K562 (cell line): ENCODE measurements at regions not wholly inside any gene's neighbourhood (a gene's known extent, or its start where the extent isn't known, plus 50 kb on each side); places are given as distances from the start of the nearest gene placed in this dataset.

Source experiments
- ARHGAP35 ChIP-seq: fragments of 450-650 bp; IDR thresholded peaks from 2 replicates; pipeline ENCODE4 v1.6.1; 2018; ENCODE audit not compliant: partially characterized antibody
- FOXM1 ChIP-seq, 2 experiments: fragments of 450-650 bp in 1 of 2; sonication (generic) in 1 of 2; formaldehyde crosslinking in 1 of 2; IDR thresholded peaks; 2 replicates each; pipeline versions ENCODE4 v1.6.1 to v1.9.0; 2017 to 2022; ENCODE audit warnings: low read depth in 2 of 2, mild to moderate bottlenecking in 2 of 2, missing genetic modification reagents in 1 of 2, moderate library complexity in 1 of 2
- HDAC6 ChIP-seq: IDR thresholded peaks from 2 replicates; pipeline ENCODE4 v1.6.1; 2012; ENCODE audit warnings: low read depth, mild to moderate bottlenecking, control low read depth, inconsistent platforms, low read length, moderate library complexity
- KLF16 ChIP-seq: IDR thresholded peaks from 2 replicates; pipeline ENCODE4 v1.6.1; 2016; ENCODE audit warnings: antibody characterized with exemption
- RBM17 ChIP-seq: fragments of 200-400 bp; formaldehyde crosslinking; IDR thresholded peaks from 2 replicates; pipeline ENCODE4 v1.6.1; 2017; ENCODE audit warnings: low read depth, mild to moderate bottlenecking, low read length, borderline replicate concordance
- SMARCC2 ChIP-seq: fragments of 450-650 bp; IDR thresholded peaks from 2 replicates; pipeline ENCODE4 v1.6.1; 2017; ENCODE audit warnings: antibody characterized with exemption, moderate library complexity, mild to moderate bottlenecking, low read depth
- TAF15 ChIP-seq: fragments of 200-400 bp; formaldehyde crosslinking; IDR thresholded peaks from 2 replicates; pipeline ENCODE4 v1.6.1; 2017; ENCODE audit warnings: mild to moderate bottlenecking, low read depth, low read length, moderate library complexity
- TF ChIP-seq, protein P1 (sequence below), 2 experiments: fragments of 450-650 bp; IDR thresholded peaks; 2 replicates each; pipeline ENCODE4 v1.6.1; 2016
- TF ChIP-seq, protein P2 (sequence below), 3 experiments: IDR thresholded peaks in 2 of 3; conservative IDR thresholded peaks in 1 of 3; 2 replicates each; pipeline ENCODE4 v1.5.1; 2011 to 2012; ENCODE audit warnings: low read length in 3 of 3, mild to moderate bottlenecking in 3 of 3, control low read depth in 2 of 3, improper control_type of control experiment in 1 of 3, inconsistent platforms in 1 of 3, low read depth in 1 of 3, mixed read lengths in 1 of 3, moderate library complexity in 1 of 3; ENCODE audit not compliant: insufficient read depth in 2 of 3

DNA sequence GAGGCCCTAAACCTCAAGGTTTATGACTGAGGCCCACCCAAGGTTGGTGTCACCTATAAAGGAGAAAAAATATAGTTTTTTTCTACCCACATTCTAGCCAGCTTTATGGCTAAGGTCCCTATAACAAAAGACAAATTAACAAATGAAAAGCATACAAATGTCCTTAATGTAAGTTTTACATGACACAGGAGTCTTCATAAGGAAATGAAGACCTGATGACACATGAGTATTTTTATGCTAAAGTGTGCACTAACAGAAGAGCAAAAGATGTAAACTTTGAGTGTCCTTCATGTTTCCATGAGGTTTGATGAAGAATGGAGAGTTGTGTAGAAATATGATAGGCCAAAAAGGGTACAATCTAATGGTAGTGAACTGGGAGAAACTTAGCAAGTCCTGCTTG is 114.7 kb upstream of the INTU start:
- TF ChIP-seq, protein P1, sequence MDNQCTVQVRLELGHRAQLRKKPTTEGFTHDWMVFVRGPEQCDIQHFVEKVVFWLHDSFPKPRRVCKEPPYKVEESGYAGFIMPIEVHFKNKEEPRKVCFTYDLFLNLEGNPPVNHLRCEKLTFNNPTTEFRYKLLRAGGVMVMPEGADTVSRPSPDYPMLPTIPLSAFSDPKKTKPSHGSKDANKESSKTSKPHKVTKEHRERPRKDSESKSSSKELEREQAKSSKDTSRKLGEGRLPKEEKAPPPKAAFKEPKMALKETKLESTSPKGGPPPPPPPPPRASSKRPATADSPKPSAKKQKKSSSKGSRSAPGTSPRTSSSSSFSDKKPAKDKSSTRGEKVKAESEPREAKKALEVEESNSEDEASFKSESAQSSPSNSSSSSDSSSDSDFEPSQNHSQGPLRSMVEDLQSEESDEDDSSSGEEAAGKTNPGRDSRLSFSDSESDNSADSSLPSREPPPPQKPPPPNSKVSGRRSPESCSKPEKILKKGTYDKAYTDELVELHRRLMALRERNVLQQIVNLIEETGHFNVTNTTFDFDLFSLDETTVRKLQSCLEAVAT (IDR thresholded peaks at IDR 0.05), result no peak
- TF ChIP-seq, protein P2, sequence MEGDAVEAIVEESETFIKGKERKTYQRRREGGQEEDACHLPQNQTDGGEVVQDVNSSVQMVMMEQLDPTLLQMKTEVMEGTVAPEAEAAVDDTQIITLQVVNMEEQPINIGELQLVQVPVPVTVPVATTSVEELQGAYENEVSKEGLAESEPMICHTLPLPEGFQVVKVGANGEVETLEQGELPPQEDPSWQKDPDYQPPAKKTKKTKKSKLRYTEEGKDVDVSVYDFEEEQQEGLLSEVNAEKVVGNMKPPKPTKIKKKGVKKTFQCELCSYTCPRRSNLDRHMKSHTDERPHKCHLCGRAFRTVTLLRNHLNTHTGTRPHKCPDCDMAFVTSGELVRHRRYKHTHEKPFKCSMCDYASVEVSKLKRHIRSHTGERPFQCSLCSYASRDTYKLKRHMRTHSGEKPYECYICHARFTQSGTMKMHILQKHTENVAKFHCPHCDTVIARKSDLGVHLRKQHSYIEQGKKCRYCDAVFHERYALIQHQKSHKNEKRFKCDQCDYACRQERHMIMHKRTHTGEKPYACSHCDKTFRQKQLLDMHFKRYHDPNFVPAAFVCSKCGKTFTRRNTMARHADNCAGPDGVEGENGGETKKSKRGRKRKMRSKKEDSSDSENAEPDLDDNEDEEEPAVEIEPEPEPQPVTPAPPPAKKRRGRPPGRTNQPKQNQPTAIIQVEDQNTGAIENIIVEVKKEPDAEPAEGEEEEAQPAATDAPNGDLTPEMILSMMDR (IDR thresholded peaks at IDR 0.05 in 2 of 3, conservative IDR thresholded peaks at IDR 0.05 in 1 of 3; ENCODE audit: insufficient read depth in 2 of 3, low read depth in 1 of 3, low read length in 3 of 3), result no peak
- TF ChIP-seq TAF15, result no peak
- TF ChIP-seq KLF16, result no peak
- TF ChIP-seq HDAC6, result no peak
- no peak for TF ChIP-seq ARHGAP35
- TF ChIP-seq SMARCC2, result no peak
- no peak for TF ChIP-seq FOXM1 (IDR thresholded peaks at IDR 0.05; ENCODE audit: low read depth)
- TF ChIP-seq FOXM1 (CRISPR knock-in tag; IDR thresholded peaks at IDR 0.05; ENCODE audit: low read depth), result no peak
- TF ChIP-seq RBM17, result no peak
